HG03045 (cell line): ENCODE measurements at regions not wholly inside any gene's neighbourhood (a gene's known extent, or its start where the extent isn't known, plus 50 kb on each side); places are given as distances from the start of the nearest gene placed in this dataset.
"Not testable (repeated sequence)": the region's sequence is repeated elsewhere in the genome, so short reads cannot be mapped to it uniquely, and the experiment has no call there.

ENCODE experiments used
- ATAC-seq: cut with Tn5 transposase; IDR thresholded peaks from one replicate; pipeline ENCODE4 v1.9.1; 2021; ENCODE audit warnings: mild to moderate bottlenecking, moderate library complexity; ENCODE audit not compliant: unreplicated experiment

DNA sequence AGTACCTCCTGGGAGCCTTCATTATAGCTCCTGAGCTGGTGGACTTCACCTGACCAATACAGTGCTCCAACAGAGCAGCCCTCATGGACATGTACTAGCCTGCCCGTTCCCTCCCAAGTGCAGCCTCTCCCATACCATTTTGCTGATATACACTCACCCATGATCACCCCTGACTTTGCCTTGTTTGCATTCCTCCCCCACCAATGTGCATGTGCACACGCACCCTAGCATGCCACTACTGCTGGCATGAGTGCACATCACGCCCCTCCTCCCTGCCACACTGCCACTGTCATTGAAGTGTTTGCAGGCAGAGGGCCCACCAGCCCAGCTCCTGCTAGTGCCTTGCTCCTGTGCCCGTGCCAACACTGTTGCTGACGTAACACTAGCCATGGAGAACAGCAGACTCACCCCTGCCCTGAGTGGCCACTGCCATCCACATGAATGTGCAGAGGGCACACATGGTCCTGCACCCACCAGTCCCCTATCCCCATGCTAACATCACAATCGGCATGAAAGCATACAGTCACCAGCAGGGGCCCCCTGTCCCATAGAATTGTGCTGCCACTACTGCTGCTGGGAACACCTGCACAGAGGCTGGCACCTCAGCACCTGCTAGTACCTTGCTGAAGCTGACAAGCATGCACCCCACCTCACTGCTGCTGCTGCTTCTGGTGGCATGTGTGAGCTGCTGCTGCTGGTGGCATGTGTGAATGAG is 110.3 kb downstream of the SINHCAF start:
- ATAC-seq = no peak

- no peak for ATAC-seq
Measured at GRCh38 chr12:31216479-31216878, 109.5 kb downstream of the SINHCAF start.

- no peak for ATAC-seq
Measured at GRCh38 chr12:31217356-31218130, 108.4 kb downstream of the SINHCAF start.

DNA sequence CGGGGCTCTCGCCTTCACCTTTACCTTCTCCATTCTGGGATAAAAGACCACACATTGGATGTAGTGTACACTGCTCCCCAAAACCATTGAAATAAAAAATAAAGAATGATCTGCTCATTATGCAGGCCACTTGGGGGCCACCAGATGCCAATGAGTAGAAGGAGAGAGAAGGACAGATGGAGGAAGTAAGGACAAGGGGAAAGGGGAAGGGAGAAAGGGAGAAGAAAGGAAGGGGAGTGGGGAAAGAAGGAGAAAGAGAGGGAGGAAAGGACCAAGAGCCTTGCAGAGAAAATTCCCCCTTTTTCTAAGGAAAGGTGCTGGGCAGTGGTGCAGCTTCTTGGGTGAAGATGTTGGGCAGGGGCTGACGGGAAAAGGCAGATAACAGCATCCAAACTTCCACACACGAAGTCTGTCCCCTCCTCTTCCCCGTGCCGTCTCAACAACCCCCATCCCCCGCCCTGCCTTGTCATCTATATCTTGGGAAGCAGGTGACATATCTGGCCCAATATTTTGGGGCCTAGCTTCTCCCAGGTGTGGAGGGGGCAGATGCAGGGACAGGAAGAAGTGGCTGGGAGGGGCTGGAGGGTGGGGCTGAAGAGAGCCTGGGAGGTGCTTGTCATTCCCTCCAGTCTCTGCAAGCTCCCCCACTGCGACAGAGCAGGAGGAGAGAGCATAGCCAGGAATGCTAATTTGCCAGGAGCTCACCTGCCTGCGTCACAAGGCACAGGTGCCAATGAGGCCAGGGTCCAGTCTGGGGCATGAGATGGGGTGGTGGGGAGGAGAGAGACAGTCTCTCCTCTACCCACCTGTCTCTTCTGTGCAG is 107.5 kb downstream of the SINHCAF start:
- no peak for ATAC-seq

DNA sequence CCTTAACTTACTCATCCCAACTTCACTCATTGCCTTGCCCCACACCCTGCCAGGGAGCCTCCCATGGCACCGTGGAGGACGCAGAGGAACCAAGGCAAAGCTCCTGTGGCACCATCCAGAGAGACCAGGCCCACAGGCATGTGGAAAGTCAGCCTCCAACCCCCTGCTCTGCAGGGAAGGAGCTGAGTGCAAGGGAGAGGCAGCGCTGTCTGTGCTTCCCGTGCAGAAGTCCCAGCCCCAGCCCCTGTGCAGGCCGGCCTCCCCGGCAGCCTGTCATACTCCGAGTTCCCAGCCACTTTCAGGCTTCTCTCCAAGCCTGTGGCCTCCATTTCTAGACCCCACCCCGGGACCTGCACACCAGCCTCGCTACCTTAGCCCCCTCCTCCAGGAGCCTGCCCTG is 106.4 kb downstream of the SINHCAF start:
- no peak for ATAC-seq

- no peak for ATAC-seq
Measured at GRCh38 chr12:31220061-31220460, 105.9 kb downstream of the SINHCAF start.

GRCh38 chr12:31220633-31221550 is 105.1 kb downstream of the SINHCAF start:
- ATAC-seq = no peak

- ATAC-seq = no peak
Measured at GRCh38 chr12:31221551-31221945, 104.4 kb downstream of the SINHCAF start.

GRCh38 chr12:31222620-31223222 is 103.2 kb downstream of the SINHCAF start:
- no peak for ATAC-seq

DNA sequence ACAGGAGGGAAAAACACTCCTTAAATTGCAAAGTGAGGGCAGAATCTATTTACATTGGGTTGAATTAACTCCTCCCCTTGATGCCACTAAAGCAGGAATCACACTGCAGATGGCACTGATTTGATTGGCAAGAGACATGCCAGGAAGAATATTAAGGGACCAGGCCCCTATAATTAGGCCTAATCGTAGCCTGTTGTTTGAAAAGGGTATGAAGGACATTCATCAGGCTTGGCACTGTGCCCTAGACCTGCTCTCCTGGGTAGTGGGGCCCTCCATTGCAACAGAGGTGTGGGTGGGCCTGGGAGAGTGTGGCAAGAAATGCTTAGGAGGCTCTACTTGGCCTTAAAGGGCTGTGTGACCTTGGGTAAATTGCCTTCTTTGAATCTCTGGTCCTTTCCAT is 102.3 kb downstream of the SINHCAF start:
- not testable (repeated sequence) for ATAC-seq

DNA sequence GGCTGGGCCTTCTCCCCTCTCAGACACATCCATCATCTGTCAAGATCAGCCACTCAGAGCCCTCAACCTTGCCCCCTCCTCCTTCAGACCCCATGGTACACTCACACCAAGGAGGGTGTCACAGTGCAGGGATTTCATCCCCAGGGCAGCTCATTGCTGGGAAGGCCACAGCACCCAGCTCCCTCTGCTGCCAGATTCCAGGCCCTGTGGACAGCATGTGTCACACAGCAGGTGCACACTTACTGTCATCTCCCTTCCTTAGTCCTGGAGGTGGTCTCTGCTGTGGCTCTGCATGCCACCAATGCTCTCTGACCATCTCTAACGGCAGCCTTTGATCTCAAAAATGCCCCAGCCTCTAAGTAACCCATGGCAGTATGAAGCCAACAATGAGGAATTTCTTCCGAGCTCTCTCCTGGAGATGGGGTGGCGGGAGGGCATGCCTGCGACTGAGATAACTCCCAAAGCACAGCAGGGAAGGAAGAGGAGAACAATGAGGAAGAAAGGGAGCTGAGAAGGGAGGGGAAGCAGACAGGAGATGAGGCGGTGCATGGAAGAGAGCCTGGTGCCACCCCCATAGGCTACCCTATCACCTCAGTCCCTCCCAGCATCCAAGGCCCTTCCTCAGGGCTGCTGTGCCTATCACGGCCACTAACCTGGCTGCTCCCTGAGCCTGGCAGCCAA is 101.0 kb downstream of the SINHCAF start:
- ATAC-seq = no peak

GRCh38 chr12:31225656-31226535 is 100.1 kb downstream of the SINHCAF start:
- ATAC-seq = no peak

DNA sequence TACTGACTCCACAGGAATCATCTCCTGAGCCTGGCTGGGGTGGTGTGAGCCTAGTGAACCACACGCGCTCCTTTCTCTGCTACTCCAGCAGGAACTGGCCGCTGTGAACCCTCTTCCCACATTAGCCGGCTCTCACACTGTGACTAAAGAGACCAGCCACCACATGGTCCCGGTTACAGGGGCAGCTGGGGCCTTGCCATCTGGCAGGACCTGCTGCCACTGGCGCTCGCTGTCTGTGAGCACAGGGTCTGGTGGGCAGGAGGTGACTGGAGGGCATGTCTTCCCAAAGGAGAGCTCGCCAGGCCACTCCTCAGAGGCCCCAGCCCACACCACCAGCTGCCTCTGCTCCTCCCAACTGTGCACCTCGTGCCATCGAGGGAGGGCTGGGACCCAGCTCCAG is 99.3 kb downstream of the SINHCAF start:
- no peak for ATAC-seq

DNA sequence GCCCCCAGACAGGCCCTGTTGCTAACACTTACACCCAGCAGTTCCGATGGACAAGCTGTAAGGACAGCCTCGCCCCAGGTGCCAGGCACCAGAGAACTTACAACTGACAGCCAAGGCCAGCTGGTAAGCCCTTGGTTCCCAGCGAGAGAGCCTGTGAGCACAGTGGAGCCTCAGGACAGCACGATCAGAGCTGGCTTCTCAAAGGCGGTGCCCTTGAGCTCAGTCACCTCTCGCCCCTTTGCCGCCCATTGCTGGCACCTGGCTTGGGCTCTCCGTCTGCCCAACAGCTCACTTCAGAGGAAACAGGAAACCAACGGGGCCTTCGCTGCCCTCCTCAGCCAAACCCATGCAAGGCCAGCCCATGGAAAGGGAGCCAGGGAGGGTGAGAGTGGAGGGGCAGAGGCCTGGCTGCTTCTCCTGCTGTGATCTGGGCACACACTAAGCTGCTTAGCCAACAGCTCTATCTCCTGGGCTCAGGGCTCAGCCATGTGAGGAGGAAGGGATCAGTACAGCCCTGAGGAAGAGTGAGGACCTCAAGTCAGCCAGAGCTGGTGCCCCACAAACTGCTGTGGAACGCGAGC is 98.5 kb downstream of the SINHCAF start:
- ATAC-seq = no peak

GRCh38 chr12:31228811-31229792 is 96.8 kb downstream of the SINHCAF start:
- ATAC-seq = no peak

GRCh38 chr12:31230004-31230403 is 95.9 kb downstream of the SINHCAF start:
- ATAC-seq = no peak
